ENCODE measurements at regions not wholly inside any gene's neighbourhood (a gene's known extent, or its start where the extent isn't known, plus 50 kb on each side); places are given as distances from the start of the nearest gene placed in this dataset.

DNA sequence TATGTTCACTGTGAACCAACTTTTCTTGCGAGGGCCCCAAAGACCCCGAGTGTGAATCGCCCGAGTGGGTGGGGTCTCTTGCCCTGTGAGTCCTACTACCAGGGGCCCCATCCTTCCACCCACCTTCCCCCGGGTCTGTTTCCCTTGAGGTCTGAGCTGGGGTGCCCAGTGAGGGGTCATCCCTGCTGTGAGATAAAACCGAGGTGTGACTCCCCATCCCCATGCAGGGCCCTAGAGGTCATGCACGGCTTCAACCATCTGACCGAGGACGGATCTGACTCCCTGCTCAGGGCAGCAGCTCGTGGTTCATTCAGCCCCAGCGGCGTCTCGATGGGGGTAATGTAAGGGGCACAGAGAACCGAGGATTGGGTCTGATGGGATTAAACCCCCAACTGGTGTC, 103.1 kb upstream of the SULF2 start:
- DNase-seq (ENCODE audit: insufficient read length, low spot score, missing footprints), result no peak
- no peak overlapping the region for H3K4me3 ChIP-seq (ENCODE audit: insufficient read depth, low read length)
- H2AFZ ChIP-seq (ENCODE audit: low read length), result no peak overlapping the region
- H4K20me1 ChIP-seq (ENCODE audit: insufficient read depth, low read length), result no peaks in the 10 kb centered on the region
- TF ChIP-seq, protein P1, sequence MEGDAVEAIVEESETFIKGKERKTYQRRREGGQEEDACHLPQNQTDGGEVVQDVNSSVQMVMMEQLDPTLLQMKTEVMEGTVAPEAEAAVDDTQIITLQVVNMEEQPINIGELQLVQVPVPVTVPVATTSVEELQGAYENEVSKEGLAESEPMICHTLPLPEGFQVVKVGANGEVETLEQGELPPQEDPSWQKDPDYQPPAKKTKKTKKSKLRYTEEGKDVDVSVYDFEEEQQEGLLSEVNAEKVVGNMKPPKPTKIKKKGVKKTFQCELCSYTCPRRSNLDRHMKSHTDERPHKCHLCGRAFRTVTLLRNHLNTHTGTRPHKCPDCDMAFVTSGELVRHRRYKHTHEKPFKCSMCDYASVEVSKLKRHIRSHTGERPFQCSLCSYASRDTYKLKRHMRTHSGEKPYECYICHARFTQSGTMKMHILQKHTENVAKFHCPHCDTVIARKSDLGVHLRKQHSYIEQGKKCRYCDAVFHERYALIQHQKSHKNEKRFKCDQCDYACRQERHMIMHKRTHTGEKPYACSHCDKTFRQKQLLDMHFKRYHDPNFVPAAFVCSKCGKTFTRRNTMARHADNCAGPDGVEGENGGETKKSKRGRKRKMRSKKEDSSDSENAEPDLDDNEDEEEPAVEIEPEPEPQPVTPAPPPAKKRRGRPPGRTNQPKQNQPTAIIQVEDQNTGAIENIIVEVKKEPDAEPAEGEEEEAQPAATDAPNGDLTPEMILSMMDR (IDR thresholded peaks at IDR 0.05; ENCODE audit: extremely low read depth, low read depth, low read length), result no peak
- H3K79me2 ChIP-seq (ENCODE audit: insufficient read depth, low read length), result no peaks in the 10 kb centered on the region
- no peak overlapping the region for H3K27ac ChIP-seq (ENCODE audit: low read depth, low read length)
- no peaks in the 10 kb centered on the region for H3K27me3 ChIP-seq (ENCODE audit: insufficient read depth, low read length)
- no peaks in the 10 kb centered on the region for H3K9me3 ChIP-seq (ENCODE audit: low read depth, low read length)
- no peaks in the 10 kb centered on the region for H3K36me3 ChIP-seq (ENCODE audit: insufficient read depth, low read length)
- no peak overlapping the region for H3K4me2 ChIP-seq (ENCODE audit: insufficient read depth, low read length)
- H3K4me1 ChIP-seq (ENCODE audit: insufficient read depth, low read length), result no peaks in the 10 kb centered on the region

- no peak overlapping the region for H3K27ac ChIP-seq (ENCODE audit: low read depth, low read length)
- H3K27me3 ChIP-seq (ENCODE audit: insufficient read depth, low read length), result no peaks in the 10 kb centered on the region
- H3K79me2 ChIP-seq (ENCODE audit: insufficient read depth, low read length), result no peaks in the 10 kb centered on the region
- H3K4me2 ChIP-seq (ENCODE audit: insufficient read depth, low read length), result no peak overlapping the region
- DNase-seq (ENCODE audit: insufficient read length, low spot score, missing footprints), result peak; percentile 22
- H2AFZ ChIP-seq (ENCODE audit: low read length), result no peak overlapping the region
- no peaks in the 10 kb centered on the region for H3K4me1 ChIP-seq (ENCODE audit: insufficient read depth, low read length)
- no peaks in the 10 kb centered on the region for H3K9me3 ChIP-seq (ENCODE audit: low read depth, low read length)
- H4K20me1 ChIP-seq (ENCODE audit: insufficient read depth, low read length), result no peaks in the 10 kb centered on the region
- TF ChIP-seq, protein P1 (IDR thresholded peaks at IDR 0.05; ENCODE audit: extremely low read depth, low read depth, low read length), result no peak
- no peaks in the 10 kb centered on the region for H3K36me3 ChIP-seq (ENCODE audit: insufficient read depth, low read length)
- H3K4me3 ChIP-seq (ENCODE audit: insufficient read depth, low read length), result no peak overlapping the region
Measured at GRCh38 chr20:47887477-47888080, 102.3 kb upstream of the SULF2 start.

- no peaks in the 10 kb centered on the region for H4K20me1 ChIP-seq (ENCODE audit: insufficient read depth, low read length)
- H3K4me2 ChIP-seq (ENCODE audit: insufficient read depth, low read length), result no peak overlapping the region
- H3K36me3 ChIP-seq (ENCODE audit: insufficient read depth, low read length), result no peaks in the 10 kb centered on the region
- TF ChIP-seq, protein P1 (IDR thresholded peaks at IDR 0.05; ENCODE audit: extremely low read depth, low read depth, low read length), result no peak
- no peak overlapping the region for H3K27ac ChIP-seq (ENCODE audit: low read depth, low read length)
- H3K79me2 ChIP-seq (ENCODE audit: insufficient read depth, low read length), result no peaks in the 10 kb centered on the region
- H3K9me3 ChIP-seq (ENCODE audit: low read depth, low read length), result no peaks in the 10 kb centered on the region
- no peaks in the 10 kb centered on the region for H3K4me1 ChIP-seq (ENCODE audit: insufficient read depth, low read length)
- no peaks in the 10 kb centered on the region for H3K27me3 ChIP-seq (ENCODE audit: insufficient read depth, low read length)
- DNase-seq (ENCODE audit: insufficient read length, low spot score, missing footprints), result peak; percentile 31
- H2AFZ ChIP-seq (ENCODE audit: low read length), result no peak overlapping the region
- H3K4me3 ChIP-seq (ENCODE audit: insufficient read depth, low read length), result no peak overlapping the region
Measured at GRCh38 chr20:47887064-47887463, 101.8 kb upstream of the SULF2 start.

GRCh38 chr20:47886454-47887041, 101.3 kb upstream of the SULF2 start:
- H2AFZ ChIP-seq (ENCODE audit: low read length), result no peak overlapping the region
- no peaks in the 10 kb centered on the region for H3K9me3 ChIP-seq (ENCODE audit: low read depth, low read length)
- no peak overlapping the region for H3K4me2 ChIP-seq (ENCODE audit: insufficient read depth, low read length)
- peak; percentile 19 for DNase-seq (ENCODE audit: insufficient read length, low spot score, missing footprints)
- no peaks in the 10 kb centered on the region for H3K79me2 ChIP-seq (ENCODE audit: insufficient read depth, low read length)
- TF ChIP-seq, protein P1 (IDR thresholded peaks at IDR 0.05; ENCODE audit: extremely low read depth, low read depth, low read length), result no peak
- H3K27me3 ChIP-seq (ENCODE audit: insufficient read depth, low read length), result no peaks in the 10 kb centered on the region
- H3K4me3 ChIP-seq (ENCODE audit: insufficient read depth, low read length), result no peak overlapping the region
- H3K4me1 ChIP-seq (ENCODE audit: insufficient read depth, low read length), result no peaks in the 10 kb centered on the region
- no peak overlapping the region for H3K27ac ChIP-seq (ENCODE audit: low read depth, low read length)
- H3K36me3 ChIP-seq (ENCODE audit: insufficient read depth, low read length), result no peaks in the 10 kb centered on the region
- no peaks in the 10 kb centered on the region for H4K20me1 ChIP-seq (ENCODE audit: insufficient read depth, low read length)

All from osteoblast (primary cell).